Urinary bladder (tissue), 3 donors: ENCODE measurements at regions not wholly inside any gene's neighbourhood (a gene's known extent, or its start where the extent isn't known, plus 50 kb on each side); places are given as distances from the start of the nearest gene placed in this dataset.

Source experiments
- DNase-seq: peaks from one replicate; pipeline ENCODE4 v3.0.0-alpha.2; 2015; ENCODE audit errors: extremely low spot score
- H3K27ac ChIP-seq: one replicate; pipeline ENCODE4 v1.5.1; 2013; ENCODE audit warnings: low read depth, mild to moderate bottlenecking, moderate library complexity
- H3K36me3 ChIP-seq: one replicate; pipeline ENCODE4 v1.6.1; 2013; ENCODE audit warnings: mild to moderate bottlenecking, moderate library complexity; ENCODE audit not compliant: insufficient read depth
- H3K4me1 ChIP-seq: one replicate; pipeline ENCODE4 v1.6.1; 2013; ENCODE audit warnings: mild to moderate bottlenecking, moderate library complexity; ENCODE audit not compliant: insufficient read depth
- H3K4me3 ChIP-seq: one replicate; pipeline ENCODE4 v1.5.1; 2013; ENCODE audit warnings: low read depth, low read length
- WGBS: extraction: QIAGEN DNeasy Blood & Tissue Kit; methylation state at CpG from one replicate; pipeline ENCODE4 v1.1.7; 2013; 5-methylcytosine and 5-hydroxymethylcytosine counted together
- donor health status: healthy with polysubstance abuse.
- donor health status: healthy.

DNA sequence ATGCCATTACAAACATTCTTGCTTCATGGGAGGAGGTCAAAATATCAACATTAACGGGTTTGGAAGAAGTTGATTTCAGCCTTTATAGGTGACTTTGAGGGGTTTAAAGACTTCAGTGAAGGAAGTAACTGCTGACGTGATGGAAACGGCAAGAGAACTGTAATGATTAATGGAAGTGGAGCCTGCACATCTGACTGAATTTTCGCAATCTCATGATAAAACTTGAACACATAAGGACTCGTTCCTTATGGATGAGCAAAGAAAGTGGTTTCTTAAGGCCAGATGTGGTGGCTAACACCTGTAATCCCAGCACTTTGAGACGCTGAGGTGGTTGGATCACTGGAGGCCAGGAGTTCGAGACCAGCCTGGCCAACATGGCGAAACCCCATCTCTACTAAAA lies 226.1 kb downstream of the BCAS1 start:
- 89% methylated on average over 8 of the region's 8 CpGs for WGBS
- H3K36me3 ChIP-seq, result no peaks in the 10 kb centered on the region

DNA sequence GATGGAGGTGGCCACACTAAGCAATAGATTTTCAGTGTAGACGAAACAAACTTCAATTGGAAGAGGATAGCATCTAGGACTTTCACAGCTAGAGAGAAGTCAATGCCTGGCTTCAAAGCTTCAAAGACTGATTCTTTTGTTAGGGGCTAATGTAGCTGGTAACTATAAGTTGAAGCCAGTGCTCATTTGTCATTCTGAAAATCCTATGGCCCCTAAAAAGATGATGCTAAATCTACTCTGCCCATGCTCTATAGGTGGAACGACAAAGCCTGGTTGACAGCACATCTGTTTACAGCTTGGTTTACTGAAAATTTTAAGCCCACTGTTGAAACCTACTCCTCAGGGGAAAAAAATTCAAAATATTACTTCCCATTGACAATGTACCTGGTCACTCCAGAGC lies 226.7 kb downstream of the BCAS1 start:
- 94% methylated on average over 2 of the region's 2 CpGs for WGBS

More for the DNA sequence above, 226.1 kb downstream of the BCAS1 start:
- Histone ChIP-seq H3K4me1 (no peaks in the 10 kb centered on the region), H3K4me3 (no peak overlapping the region), H3K27ac (no peak overlapping the region)
- DNase-seq, result no peak

DNA sequence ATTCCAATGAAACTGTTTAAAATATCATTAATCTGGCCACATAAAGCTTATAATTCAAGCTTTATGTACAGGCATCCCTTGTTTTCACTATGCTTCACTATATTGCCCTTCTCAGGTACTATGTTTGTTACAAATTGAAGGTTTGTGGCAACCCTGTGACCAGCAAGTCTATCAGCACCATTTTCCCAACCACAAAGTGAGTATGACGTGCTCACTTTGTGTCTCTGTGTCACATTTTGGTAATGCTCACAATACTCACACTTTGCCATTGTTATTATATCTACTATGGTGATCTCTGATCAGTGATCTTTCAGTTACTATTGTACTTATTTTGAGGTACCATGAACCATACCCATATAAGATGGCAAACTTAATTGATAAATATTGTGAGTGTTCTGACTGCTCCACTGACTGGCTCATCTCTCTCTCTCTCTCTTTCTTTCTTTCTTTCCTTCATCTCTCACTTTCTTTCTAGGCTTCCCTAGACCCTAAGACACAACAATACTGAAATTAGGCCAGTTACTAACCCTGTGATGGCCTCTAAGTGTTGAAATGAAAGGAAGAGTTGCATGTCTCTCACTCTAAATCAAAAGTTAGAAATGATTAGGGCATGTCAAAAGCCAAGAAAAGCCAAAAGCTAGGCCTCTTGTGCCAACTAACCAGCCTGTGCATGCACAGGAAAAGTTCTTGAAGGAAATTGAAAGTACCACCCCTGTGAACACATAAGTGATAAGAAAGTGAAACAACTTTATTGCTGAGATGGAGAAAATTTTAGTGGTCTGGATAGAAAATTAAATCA lies 227.9 kb downstream of the BCAS1 start:
- Histone ChIP-seq H3K36me3 (no peaks in the 10 kb centered on the region), H3K27ac (no peak overlapping the region), H3K4me1 (no peaks in the 10 kb centered on the region), H3K4me3 (no peak overlapping the region)
- 91% methylated on average over 1 of the region's 1 CpG for WGBS
- no peak for DNase-seq

More for the DNA sequence above, 226.7 kb downstream of the BCAS1 start:
- no peaks in the 10 kb centered on the region for H3K4me1 ChIP-seq
- no peaks in the 10 kb centered on the region for H3K36me3 ChIP-seq
- H3K4me3 ChIP-seq, result no peak overlapping the region
- no peak for DNase-seq
- no peak overlapping the region for H3K27ac ChIP-seq

DNA sequence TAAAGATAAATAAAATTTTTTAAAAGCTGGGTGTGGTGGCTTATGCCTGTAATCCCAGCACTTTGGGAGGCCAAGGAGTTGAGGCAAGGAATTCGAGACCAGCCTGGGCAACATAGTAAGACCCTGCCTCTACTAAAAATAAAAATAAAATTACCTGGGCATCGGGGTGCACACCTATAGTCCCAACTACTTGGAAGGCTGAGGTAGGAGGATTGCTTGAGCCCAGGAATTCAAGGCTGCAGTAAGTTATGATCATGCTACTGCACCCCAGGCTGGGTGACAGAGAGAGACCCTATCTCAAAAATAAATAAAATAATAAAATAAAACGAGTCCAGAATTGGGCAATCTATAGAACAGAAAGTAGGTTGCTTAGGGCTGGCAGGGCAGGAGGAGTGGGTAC lies 228.7 kb downstream of the BCAS1 start:
- no peak for DNase-seq
- 83% methylated on average over 3 of the region's 3 CpGs for WGBS
- Histone ChIP-seq H3K27ac (no peak overlapping the region), H3K4me3 (no peak overlapping the region), H3K4me1 (no peaks in the 10 kb centered on the region), H3K36me3 (no peaks in the 10 kb centered on the region)

DNA sequence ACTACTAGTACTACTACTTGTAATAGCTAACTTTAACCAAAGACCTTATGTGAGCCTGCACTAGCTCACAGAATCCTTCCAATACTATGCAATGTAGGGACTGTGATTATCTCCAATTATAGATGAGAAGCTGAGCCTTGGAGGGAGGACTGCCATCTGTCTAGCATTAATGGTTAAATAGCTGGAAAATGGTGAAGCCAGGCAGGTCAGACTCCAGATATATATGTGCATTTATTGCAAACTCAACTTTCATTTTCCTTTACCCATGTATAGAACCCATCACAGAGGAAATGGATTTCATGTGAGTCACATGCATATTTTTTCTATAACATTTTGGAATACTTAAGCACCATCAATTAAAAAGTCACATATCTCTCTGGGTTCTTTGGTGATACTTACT lies 229.9 kb downstream of the BCAS1 start:
- Histone ChIP-seq H3K4me3 (no peak overlapping the region), H3K4me1 (no peaks in the 10 kb centered on the region), H3K36me3 (no peaks in the 10 kb centered on the region), H3K27ac (no peak overlapping the region)
- no peak for DNase-seq

DNA sequence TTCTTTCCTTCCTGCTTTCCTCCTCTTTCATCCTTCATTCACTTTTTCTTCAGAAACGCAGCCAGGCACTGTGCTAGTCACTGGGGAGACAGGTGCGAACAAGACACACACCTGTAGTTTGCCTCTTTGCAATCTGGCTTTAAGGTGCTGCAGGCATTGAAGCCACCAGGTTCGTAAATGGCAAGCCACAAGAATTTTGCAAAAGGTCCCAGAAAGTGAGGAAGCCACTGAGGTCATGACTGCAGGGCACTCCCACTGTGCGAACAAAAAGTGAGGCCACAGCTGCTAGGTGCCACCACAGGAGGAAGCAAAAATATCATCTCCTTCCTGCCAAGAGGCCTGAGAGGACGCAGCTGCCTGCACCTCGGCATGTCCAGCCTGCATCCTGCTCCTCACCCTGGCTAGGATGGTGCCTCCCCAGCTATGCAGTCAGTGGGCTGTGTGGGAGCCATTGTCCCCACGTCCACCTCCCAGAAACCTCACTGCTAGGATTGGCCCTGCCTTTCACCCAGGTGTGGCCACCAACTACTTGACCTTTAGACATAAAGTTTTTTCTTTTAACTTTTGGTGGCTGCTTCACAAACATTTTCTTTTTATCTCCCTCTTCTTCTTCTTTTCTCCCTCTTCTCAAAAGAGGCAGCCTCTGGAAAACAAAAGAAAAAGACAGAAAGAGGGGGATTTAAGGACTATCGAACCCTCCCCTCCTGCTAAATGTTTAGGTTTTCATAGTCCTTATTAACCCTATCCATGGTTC lies 230.8 kb downstream of the BCAS1 start:
- Histone ChIP-seq H3K4me3 (no peak overlapping the region), H3K36me3 (no peaks in the 10 kb centered on the region), H3K27ac (no peak overlapping the region), H3K4me1 (no peaks in the 10 kb centered on the region)
- WGBS, result 68% methylated on average over 8 of the region's 8 CpGs
- no peak for DNase-seq

DNA sequence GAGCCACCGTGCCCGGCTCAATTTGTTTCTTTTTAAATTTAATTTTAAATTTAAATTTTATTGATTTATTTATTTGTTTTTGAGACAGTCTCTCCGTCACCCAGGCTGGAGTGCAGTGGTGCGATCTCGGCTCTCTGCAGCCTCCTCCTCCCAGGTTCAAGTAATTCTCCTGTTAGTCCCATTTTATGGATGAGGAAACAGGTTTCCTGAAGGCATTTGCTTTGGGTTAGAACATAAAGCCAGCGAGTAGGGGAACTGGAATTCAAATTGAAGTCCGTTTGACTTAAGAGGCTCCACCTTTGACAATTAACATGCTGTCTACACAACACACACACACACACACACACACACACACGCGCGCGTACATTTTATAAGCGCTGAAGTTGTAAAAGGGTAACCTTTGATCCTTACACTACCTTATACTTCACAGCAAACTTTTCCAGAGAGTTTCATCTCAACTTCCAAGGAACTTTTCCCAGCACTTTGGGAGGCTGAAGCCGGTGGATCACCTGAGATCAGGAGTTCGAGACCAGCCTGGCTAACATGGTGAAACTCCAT lies 232.0 kb downstream of the BCAS1 start:
- DNase-seq, result no peak
- Histone ChIP-seq H3K4me3 (no peak overlapping the region), H3K27ac (no peak overlapping the region), H3K4me1 (no peaks in the 10 kb centered on the region), H3K36me3 (no peaks in the 10 kb centered on the region)
- 87% methylated on average over 14 of the region's 14 CpGs for WGBS

DNA sequence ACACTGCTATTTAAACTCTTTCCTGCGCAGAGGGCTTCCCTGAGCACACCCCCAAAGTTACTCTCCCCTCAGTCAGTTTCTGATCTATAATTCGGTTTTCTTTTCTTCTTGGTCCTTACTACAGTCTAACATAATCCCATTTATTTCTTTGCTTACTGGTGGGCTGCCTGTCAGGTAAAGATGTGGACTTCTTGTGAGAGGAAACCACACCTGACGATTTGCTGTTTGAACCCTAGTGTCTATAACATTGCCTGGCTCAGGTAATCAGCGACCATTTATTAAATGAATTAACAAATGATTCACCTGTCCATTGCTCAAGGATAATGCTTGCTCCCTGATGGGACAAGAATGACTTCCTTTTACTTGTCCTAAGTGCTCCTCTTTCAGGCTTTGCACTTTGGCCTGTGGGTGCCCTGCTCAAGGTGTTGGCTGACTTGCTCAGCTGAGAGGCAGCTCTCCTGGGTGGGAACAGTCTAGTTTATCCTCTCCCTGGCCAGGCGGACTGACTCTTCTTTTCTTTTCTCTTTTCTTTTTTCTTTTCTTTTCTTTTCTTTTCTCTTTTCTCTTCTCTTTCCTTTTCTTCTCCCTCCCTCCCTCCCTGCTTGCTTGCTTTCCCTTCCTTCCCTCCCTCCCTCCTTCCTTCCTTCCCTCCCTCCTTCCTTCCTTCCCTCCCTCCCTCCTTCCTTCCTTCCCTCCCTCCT lies 233.1 kb downstream of the BCAS1 start:
- H3K36me3 ChIP-seq, result no peaks in the 10 kb centered on the region
- H3K4me1 ChIP-seq, result no peaks in the 10 kb centered on the region
- H3K4me3 ChIP-seq, result no peak overlapping the region
- H3K27ac ChIP-seq, result no peak overlapping the region
- no peak for DNase-seq
- 93% methylated on average over 5 of the region's 5 CpGs for WGBS

DNA sequence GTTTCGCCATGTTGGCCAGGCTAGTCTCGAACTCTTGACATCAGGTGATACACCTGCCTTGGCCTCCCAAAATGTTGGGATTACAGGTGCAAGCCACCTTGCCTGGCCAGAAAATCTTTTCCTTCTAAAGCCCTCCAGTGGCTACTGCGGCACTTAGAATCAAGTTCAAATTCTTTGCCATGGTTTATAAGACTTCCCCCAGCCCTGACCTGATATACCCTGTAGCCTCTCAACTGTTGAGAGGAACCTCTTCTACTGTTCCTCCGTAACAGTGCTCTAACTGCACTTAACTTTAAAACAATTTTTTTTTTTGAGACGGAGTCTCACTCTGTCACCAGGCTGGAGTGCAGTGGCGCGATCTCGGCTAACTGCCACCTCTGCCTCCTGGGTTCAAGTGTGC lies 235.6 kb downstream of the BCAS1 start:
- no peak overlapping the region for H3K27ac ChIP-seq
- no peaks in the 10 kb centered on the region for H3K36me3 ChIP-seq
- 97% methylated on average over 8 of the region's 8 CpGs for WGBS
- H3K4me3 ChIP-seq, result no peak overlapping the region
- no peaks in the 10 kb centered on the region for H3K4me1 ChIP-seq
- DNase-seq, result no peak

DNA sequence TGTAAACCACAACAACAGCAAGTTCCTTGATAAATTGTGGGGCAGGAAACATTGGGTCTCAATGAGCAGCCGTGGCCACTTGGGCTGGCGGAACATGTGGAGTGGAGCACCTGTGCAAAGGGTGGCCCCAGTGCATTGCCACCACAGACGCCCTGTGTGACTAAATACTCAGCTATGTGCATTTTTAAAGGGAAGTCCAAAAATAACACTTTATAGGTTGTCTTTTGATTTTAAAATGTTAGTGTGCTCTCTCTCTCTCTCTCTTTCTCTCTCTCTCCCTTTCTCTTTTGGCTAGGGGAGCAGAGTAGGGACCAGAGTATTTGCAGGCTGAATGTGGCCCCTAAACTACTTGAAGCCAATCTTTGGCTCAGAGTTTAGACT lies 236.3 kb downstream of the BCAS1 start:
- Histone ChIP-seq H3K36me3 (no peaks in the 10 kb centered on the region), H3K27ac (no peak overlapping the region), H3K4me1 (no peaks in the 10 kb centered on the region), H3K4me3 (no peak overlapping the region)
- DNase-seq, result no peak
- 84% methylated on average over 3 of the region's 3 CpGs for WGBS

DNA sequence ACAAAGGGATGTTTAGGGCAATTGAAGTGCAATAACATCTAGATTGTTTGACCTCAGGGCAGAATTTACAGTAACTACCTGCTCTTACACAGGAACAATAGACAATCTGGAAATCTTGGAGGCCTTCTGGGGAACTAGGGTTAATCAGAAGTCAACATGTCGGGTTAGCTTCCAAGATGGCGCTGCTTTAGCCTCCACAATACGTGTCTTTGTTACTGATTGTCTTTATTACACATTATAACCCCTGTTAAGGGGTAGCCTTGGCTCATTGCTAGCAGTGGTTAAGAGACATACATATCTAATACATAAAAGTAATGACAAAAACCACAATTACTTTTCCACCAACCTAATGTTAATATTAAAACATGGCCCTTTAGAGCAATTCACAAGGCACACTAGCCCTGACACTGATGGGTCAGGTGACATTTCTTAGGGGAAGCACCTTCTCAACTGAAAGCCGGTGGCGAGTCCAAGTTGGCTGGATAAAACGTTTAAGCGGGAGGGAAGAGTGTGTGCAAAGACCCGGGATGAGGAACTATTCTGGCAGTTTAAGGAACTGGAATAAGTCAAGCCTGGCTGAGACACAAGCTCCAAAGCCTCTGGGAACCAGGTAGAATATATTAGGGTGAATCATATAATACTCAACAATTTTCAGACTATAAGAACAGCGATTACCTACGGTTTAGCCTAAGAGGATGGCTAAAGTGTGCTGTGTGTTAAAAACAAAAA lies 236.9 kb downstream of the BCAS1 start:
- DNase-seq, result no peak
- 75% methylated on average over 10 of the region's 10 CpGs for WGBS
- Histone ChIP-seq H3K27ac (no peak overlapping the region), H3K4me1 (no peaks in the 10 kb centered on the region), H3K36me3 (no peaks in the 10 kb centered on the region), H3K4me3 (no peak overlapping the region)

DNA sequence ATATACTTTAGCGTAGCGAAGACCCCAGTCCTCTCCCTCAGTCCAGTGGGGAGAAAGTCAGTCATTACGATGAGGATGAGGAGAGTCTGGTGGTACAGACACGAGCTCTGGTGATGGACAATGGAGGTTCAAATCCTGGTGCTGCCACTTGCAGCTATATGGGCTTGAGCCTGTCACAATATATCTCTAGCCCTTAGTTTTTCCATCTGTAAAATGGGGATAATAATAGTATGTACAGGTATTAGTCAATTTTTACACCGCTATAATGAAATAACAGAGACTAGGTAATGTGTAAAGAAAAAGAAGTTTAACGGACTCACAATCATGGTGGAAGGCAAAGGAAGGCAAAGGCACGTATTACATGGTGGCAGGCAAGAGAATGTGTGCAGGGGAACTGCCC lies 237.9 kb downstream of the BCAS1 start:
- Histone ChIP-seq H3K4me1 (no peaks in the 10 kb centered on the region), H3K36me3 (no peaks in the 10 kb centered on the region), H3K27ac (no peak overlapping the region), H3K4me3 (no peak overlapping the region)
- DNase-seq, result no peak
- 97% methylated on average over 7 of the region's 7 CpGs for WGBS

DNA sequence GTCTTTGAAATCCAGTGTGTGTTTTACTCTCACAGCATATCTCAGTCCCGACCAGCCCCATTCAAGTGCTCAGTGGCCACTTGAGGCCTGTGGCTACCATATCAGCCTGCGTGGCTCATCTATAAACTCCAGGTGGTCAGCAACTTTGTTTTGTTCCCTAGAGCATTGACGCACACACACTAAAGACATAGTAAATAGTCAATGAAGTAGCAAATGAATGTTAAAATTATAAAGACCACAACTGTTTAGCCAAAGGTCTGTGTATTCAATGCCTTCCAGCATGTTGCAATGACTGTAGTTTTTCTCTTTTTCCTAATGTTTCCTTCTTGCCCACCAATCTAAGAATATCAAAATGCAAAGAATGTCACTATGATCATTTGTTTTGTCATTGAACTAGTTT lies 238.2 kb upstream of the ZNF217 start:
- Histone ChIP-seq H3K36me3 (no peaks in the 10 kb centered on the region), H3K27ac (no peak overlapping the region), H3K4me3 (no peak overlapping the region), H3K4me1 (no peaks in the 10 kb centered on the region)
- DNase-seq, result no peak
- 96% methylated on average over 3 of the region's 3 CpGs for WGBS
